ENCODE measurements at regions not wholly inside any gene's neighbourhood (a gene's known extent, or its start where the extent isn't known, plus 50 kb on each side); places are given as distances from the start of the nearest gene placed in this dataset.
"Not testable (repeated sequence)": the region's sequence is repeated elsewhere in the genome, so short reads cannot be mapped to it uniquely, and the experiment has no call there.

DNA sequence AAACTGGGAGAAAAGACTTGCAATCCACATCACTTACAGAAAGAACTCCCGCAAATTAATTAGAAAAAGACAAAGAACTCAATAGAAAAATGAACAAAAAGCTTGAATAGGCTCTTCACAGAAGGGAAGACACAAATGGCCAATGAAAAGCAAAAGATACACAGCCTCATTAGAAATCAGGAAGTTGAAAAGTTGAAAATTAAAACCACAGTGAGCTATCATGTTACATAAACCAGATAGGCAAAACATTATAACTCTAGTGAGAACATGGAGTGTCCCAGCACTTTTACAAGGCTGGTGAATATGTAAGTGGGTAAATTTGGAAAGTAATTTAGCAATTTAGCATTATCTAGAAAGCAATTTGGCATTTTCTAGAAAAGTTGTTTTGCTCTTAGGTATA lies 158.4 kb upstream of the RASSF8 start:
- TF ChIP-seq CTCF (IDR thresholded peaks at IDR 0.05; ENCODE audit: low read depth, low read length), result no peak
- DNase-seq, result no peak
- no peaks in the 10 kb centered on the region for H3K9me3 ChIP-seq
- no peak overlapping the region for H3K4me3 ChIP-seq (ENCODE audit: low read depth, low read length)
- H3K27me3 ChIP-seq, result no peaks in the 10 kb centered on the region
- H3K4me1 ChIP-seq, result peaks cover 4% of the 10 kb centered on the region
- H3K36me3 ChIP-seq, result no peaks in the 10 kb centered on the region

GRCh38 chr12:25801734-25802133 lies 156.7 kb upstream of the RASSF8 start:
- no peak overlapping the region for H3K4me3 ChIP-seq (ENCODE audit: low read depth, low read length)
- no peaks in the 10 kb centered on the region for H3K36me3 ChIP-seq
- TF ChIP-seq CTCF (IDR thresholded peaks at IDR 0.05; ENCODE audit: low read depth, low read length), result no peak
- peaks cover 4% of the 10 kb centered on the region for H3K4me1 ChIP-seq
- H3K9me3 ChIP-seq, result no peaks in the 10 kb centered on the region
- no peak for DNase-seq
- no peaks in the 10 kb centered on the region for H3K27me3 ChIP-seq

- no peaks in the 10 kb centered on the region for H3K27me3 ChIP-seq
Measured at GRCh38 chr12:25802143-25802542, 156.3 kb upstream of the RASSF8 start.

DNA sequence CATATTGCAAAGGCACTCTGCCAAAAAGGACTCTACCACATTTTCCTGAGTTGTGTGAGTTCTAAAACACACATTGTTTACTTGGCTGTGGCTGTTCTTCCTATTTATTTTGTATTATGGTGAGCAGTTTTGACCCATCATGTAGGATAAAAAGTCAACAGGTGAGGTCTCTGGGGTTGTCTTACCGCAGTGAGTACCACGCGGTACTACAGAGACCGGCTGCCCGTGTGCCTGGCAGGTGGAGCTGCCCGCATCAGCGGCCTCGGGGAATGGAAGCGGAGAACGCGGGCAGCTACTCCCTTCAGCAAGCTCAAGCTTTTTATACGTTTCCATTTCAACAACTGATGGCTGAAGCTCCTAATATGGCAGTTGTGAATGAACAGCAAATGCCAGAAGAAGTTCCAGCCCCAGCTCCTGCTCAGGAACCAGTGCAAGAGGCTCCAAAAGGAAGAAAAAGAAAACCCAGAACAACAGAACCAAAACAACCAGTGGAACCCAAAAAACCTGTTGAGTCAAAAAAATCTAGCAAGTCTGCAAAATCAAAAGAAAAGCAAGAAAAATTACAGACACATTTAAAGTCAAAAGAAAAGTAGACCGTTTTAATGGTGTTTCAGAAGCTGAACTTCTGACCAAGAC lies 155.3 kb upstream of the RASSF8 start:
- H3K9me3 ChIP-seq; H3K36me3 ChIP-seq; H3K27me3 ChIP-seq; H3K4me1 ChIP-seq; H3K4me3 ChIP-seq (ENCODE audit: low read depth, low read length); DNase-seq: not testable (repeated sequence)

More at GRCh38 chr12:25802143-25802542, 156.3 kb upstream of the RASSF8 start:
- Histone ChIP-seq H3K4me1 (peaks cover 4% of the 10 kb centered on the region), H3K4me3 (ENCODE audit: low read depth, low read length) (no peak overlapping the region), H3K36me3 (no peaks in the 10 kb centered on the region), H3K9me3 (no peaks in the 10 kb centered on the region)
- TF ChIP-seq CTCF (IDR thresholded peaks at IDR 0.05; ENCODE audit: low read depth, low read length), result no peak
- no peak for DNase-seq

DNA sequence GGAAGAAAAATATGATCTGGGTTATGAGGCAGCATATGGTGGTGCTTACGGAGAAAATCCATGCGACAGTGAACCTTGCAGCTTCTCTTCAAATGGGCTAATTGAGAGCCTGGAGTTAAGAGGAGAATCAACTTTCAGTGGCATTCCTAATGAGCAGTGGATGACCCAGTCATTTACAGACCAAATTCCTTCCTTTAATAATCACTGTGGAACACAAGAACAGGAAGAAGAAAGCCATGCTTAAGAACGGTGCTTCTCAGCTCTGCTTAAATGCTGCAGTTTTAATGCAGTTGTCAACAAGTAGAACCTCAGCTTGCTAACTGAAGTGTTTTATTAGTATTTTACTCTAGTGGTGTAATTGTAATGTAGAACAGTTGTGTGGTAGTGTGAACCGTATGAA lies 154.2 kb upstream of the RASSF8 start:
- not testable (repeated sequence) for H3K4me1 ChIP-seq; H3K27me3 ChIP-seq; H3K4me3 ChIP-seq (ENCODE audit: low read depth, low read length); DNase-seq; H3K9me3 ChIP-seq; H3K36me3 ChIP-seq

- Histone ChIP-seq H3K4me1 (peaks cover 4% of the 10 kb centered on the region), H3K36me3 (no peaks in the 10 kb centered on the region), H3K4me3 (ENCODE audit: low read depth, low read length) (no peak overlapping the region), H3K27me3 (no peaks in the 10 kb centered on the region), H3K9me3 (no peaks in the 10 kb centered on the region; the same call in 1 of the 2 replicates)
- no peak for DNase-seq
- TF ChIP-seq CTCF (IDR thresholded peaks at IDR 0.05; ENCODE audit: low read depth, low read length), result no peak
Measured at GRCh38 chr12:25806271-25806670, 152.2 kb upstream of the RASSF8 start.

DNA sequence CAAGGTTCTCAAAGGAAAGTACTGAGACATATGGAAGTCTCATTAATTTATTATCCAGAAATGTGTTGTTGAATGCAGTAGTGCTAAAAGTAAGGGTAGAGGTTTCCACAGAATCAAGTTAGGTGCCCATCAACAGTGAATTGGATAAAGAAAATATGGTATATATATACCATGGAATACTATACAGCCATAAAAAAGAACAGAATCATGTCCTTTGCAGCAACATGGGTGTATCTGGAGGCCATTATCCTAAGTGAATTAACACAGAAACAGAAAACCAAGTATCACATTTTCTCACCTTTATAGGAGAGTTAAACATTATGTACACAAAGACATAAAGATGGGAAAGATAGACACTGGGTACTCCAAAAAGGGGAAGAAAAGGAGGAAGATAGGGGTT lies 149.9 kb upstream of the RASSF8 start:
- no peak for TF ChIP-seq CTCF (IDR thresholded peaks at IDR 0.05; ENCODE audit: low read depth, low read length)
- DNase-seq, result no peak
- Histone ChIP-seq H3K36me3 (no peaks in the 10 kb centered on the region), H3K4me1 (no peaks in the 10 kb centered on the region), H3K9me3 (no peaks in the 10 kb centered on the region; the same call in 1 of the 2 replicates), H3K4me3 (ENCODE audit: low read depth, low read length) (no peak overlapping the region), H3K27me3 (no peaks in the 10 kb centered on the region)
